ENCODE measurements at regions not wholly inside any gene's neighbourhood (a gene's known extent, or its start where the extent isn't known, plus 50 kb on each side); places are given as distances from the start of the nearest gene placed in this dataset.

DNA sequence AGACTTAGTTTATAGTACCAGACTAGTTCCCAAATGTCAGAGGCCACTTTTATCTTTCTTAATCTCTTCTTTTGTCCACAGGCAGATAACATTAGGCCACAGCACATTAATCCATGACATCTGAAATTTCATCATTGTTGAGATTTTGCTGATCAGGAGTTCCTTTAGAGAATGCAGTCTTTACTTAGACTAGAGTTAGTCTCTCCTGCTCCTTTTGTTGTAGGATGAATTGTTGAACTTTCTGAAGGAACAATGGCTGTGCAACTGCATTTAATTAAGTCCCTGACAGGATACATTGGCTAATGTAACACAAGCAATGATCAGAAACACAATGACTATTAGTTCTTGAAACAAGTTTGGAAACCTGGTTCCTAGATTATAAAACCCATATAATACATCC is 266.3 kb downstream of the PCDH20 start:
- TF ChIP-seq POLR2A (IDR thresholded peaks at IDR 0.05) (no peak), POLR2AphosphoS5 (IDR thresholded peaks at IDR 0.05) (no peak), EP300 (IDR thresholded peaks at IDR 0.05) (no peak)
